Activated naive CD4-positive, alpha-beta T cell treated with anti-CD3 and anti-CD28 coated beads, Interleukin-2, amount 50 U/mL, for 72 hours (primary cell): ENCODE measurements at regions not wholly inside any gene's neighbourhood (a gene's known extent, or its start where the extent isn't known, plus 50 kb on each side); places are given as distances from the start of the nearest gene placed in this dataset.
"Not testable (repeated sequence)": the region's sequence is repeated elsewhere in the genome, so short reads cannot be mapped to it uniquely, and the experiment has no call there.

ENCODE experiments used
- ATAC-seq, 2 donors: fragments of 150-1000 bp; cut with Tn5 transposase; 2 replicates each; pipeline ENCODE4 v1.10.0; 2021; ENCODE audit warnings: mild to moderate bottlenecking in 2 of 2, moderate library complexity in 2 of 2
- DNase-seq, 2 donors: peaks; one replicate each; pipeline ENCODE4 v3.0.0; 2021 to 2022; ENCODE audit warnings: low spot score in 2 of 2
- H3K27ac Mint-ChIP-seq, 2 donors: one replicate each; pipeline ENCODE4 v1.8.0; 2022; ENCODE audit warnings: mild to moderate bottlenecking in 2 of 2, mixed read lengths in 2 of 2
- H3K36me3 Mint-ChIP-seq, 2 donors: one replicate each; pipeline ENCODE4 v1.8.0; 2022; ENCODE audit warnings: mixed read lengths in 2 of 2
- H3K9me3 Mint-ChIP-seq, 2 donors: one replicate each; pipeline ENCODE4 v1.8.0; 2022; ENCODE audit warnings: mixed read lengths in 2 of 2

DNA sequence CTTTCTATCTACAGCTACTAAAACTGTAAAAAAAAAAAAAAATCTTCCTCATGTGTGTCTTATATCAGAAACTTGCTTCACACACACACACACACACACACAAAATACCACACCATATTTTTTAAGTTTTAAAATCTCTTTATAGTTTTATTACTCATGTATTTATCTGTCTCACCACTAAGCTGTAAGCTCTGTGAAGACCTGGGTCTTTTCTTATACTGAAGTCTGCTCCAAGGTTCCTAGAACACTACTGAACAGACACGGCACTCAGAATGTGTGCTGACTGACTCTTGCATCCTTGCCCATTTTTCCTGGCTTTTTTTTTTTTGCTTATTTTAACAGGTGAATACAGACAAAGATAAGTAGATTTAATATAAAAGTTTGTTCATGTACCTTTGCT, 135.6 kb upstream of the CXXC4 start:
- Mint-ChIP-seq H3K9me3 (peaks cover 0 to 3% of the 10 kb centered on the region in 2 donors), H3K36me3 (no peaks in the 10 kb centered on the region), H3K27ac (no peak overlapping the region)
- ATAC-seq: no peak
- DNase-seq: no peak

DNA sequence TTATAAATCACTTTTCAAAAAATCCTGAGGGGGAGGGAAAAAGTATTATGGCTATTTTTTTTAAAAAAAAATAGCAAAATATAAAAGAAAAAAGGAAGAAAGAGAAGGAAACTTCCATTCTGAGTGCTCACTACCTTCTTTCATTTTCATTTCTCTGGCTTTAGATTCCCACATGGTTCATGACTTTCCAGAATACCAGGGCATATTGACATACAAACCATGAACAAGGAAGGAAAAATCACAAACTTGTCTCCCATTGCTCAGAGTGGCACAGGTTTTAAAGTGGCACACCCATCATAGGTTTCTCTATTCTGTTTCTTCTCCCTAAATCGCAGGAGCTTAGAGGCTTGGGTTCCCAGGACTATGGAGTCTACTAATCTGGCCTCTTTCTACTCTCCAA, 136.3 kb upstream of the CXXC4 start:
- Mint-ChIP-seq H3K36me3 (no peaks in the 10 kb centered on the region), H3K9me3 (peaks cover 3 to 5% of the 10 kb centered on the region in 2 donors), H3K27ac (no peak overlapping the region)
- DNase-seq (no peak), ATAC-seq (no peak)

DNA sequence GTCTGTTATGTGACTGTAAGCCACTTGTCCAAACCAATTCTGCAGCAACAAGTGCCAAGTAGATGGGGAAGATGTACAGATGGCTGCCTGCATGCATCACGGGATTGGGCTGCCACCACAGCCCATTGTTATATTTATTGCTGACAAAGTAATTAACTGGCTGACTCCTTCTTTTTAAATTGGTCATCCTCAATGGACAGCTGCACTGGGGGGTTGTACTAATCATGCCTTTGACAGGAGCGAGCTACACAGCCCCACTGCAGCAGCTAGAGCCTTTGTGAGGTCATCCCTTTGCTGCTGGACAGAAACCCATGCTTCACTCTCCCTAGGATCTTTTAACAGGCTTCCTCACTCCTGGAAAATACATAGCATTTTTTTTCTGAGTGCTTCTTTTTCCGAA, 146.7 kb upstream of the CXXC4 start:
- ATAC-seq: no peak
- Mint-ChIP-seq H3K9me3 (peaks cover 0 to 4% of the 10 kb centered on the region in 2 donors), H3K27ac (no peak overlapping the region), H3K36me3 (no peaks in the 10 kb centered on the region)
- no peak for DNase-seq

DNA sequence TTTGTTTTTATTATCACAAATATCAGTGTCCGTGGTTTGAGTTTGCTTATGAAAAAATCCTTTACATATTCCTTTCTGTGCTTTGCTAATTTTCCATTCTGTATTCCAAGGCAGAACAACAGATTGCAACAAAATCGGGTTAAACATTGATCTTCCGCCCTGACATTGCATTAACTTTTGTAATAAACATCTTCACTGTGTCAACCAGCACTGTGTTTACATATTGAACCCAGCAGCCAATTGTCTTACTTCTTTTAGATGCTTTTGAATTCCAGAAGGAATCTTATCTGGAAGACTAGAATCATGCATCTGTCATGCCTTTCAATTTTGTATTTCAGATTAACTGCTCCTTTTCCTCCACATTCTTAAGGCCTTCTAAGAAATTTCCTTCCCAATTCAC, 147.8 kb upstream of the CXXC4 start:
- Mint-ChIP-seq H3K36me3 (no peaks in the 10 kb centered on the region), H3K27ac (no peak overlapping the region), H3K9me3 (peaks cover 0 to 4% of the 10 kb centered on the region in 2 donors)
- ATAC-seq: no peak
- DNase-seq: no peak

DNA sequence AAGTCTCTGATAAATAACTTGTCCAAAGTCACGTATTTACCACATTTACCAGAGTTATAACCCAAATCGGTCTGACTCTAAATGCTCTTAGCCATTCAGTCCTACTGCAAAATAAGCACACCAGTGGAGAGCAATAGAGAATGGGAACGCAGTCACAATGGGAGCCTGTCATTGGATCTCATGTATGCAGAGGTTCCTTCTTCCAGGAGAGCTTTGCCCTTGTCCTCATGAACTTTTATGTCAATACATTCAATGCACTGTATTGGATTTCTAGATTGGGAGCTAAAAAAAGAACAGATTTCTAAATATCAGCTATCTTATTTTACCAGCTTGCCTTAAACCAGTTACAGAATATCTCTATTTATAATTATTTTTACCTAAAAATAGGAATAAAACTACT, 149.1 kb upstream of the CXXC4 start:
- Mint-ChIP-seq H3K36me3 (no peaks in the 10 kb centered on the region), H3K9me3 (peaks cover 0 to 4% of the 10 kb centered on the region in 2 donors), H3K27ac (no peak overlapping the region)
- ATAC-seq (no peak), DNase-seq (no peak)

DNA sequence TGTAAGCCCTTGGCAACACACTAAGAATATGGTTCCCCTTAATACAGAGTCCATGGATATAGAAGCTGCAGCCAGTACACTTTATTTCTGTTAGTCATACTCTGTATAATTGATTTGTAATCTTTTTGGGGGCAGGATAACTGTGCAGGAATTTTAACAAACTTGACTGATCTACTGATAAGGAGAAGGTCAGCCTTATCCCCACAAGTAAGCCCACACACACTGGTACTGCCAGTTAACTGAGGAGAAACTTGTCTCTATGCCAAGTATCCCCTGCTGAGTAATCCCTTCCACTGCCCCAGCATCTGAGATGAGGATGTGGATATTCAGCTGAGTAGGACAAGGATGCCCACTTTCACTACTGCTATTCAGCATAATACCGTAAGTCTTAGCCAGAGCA, 154.9 kb upstream of the CXXC4 start:
- Mint-ChIP-seq H3K27ac (no peak overlapping the region), H3K36me3 (no peaks in the 10 kb centered on the region), H3K9me3 (peaks cover 0 to 4% of the 10 kb centered on the region in 2 donors)
- ATAC-seq: no peak
- DNase-seq: no peak

DNA sequence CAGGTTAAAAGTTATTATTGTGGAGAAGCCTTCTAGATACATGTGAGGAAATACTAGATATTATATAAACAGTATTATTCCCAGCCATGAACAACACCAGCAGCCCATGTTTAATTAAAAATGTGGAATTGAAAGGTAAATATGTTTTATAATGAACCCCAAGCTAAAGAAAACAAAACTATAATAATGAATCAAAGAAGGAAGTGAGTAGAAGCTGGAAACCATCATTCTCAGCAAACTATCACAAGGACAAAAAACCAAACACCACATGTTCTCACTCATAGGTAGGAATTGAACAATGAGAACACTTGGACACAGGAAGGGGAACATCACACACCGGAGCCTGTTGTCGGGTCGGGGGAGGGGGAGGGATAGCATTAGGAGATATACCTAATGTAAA, 167.6 kb upstream of the CXXC4 start:
- H3K36me3 Mint-ChIP-seq, DNase-seq, ATAC-seq, H3K27ac Mint-ChIP-seq: not testable (repeated sequence)
- peaks cover 7 to 17% of the 10 kb centered on the region in 2 donors for H3K9me3 Mint-ChIP-seq

DNA sequence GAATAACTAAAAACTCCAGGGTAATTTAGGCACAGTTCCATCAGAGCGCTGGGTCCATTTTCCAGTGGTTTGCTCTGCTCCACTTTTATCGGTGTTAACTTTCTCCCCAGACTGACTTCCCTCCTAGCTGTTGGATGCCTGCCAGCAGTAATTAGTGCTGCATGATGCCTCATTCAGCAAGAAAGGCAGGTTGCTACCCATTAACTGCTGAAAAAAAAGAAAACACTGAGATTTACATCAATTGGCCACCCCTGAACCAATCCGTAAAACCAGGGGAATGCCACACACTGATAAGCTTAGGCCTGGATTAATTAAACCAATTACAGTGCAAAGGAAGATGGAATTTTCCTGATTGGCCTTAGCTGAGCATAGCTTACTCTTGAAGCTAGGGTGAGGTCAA, 182.4 kb upstream of the CXXC4 start:
- no peaks in the 10 kb centered on the region for H3K36me3 Mint-ChIP-seq
- H3K27ac Mint-ChIP-seq: no peak overlapping the region
- ATAC-seq: no peak
- no peak for DNase-seq
- peaks cover 4% of the 10 kb centered on the region in 2 donors for H3K9me3 Mint-ChIP-seq

DNA sequence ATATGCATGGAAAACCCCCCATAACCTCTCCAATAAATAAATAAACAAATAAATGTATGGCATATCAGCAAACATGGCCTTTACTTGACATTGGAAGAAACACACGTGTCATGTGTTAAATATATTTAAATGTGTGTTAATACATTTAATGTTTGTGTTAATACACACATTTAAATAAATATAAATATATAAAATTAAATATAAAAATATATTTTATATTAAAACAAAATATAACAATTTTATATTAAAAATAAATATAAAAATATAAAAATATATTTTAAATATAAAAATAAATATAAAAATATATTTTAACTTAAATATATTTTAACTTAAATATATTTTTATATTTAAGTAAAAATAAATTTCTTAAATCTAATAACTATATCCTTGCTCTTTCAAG, 187.6 kb upstream of the CXXC4 start:
- no peak for DNase-seq
- Mint-ChIP-seq H3K27ac (no peak overlapping the region), H3K36me3 (no peaks in the 10 kb centered on the region), H3K9me3 (peaks cover 4 to 14% of the 10 kb centered on the region in 2 donors)
- no peak for ATAC-seq

DNA sequence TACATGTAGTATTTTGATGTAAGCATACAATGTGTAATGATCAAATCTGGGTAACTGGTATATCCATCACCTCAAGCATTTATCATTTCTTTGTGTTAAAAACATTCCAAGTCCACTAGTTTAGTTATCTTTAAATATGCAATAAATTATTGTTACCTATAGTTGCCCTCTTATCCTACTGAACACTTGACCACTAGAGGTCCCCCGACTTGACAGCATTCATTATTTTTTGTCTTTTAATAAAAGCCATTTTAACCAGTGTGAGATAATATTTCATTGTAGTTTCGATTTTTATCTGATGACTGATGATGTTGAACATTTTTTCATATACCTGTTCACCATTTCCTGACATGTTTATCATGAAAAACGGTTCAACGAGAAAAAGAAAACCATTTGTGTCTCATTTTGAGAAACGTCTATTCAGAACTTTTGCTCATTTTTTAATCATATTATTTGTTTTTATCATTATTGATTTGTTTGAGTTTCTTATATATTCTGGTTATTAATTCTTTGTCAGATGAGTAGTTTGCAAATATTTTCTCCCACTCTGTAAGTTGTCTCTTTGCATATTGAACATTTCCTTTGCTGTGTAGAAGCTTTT, 199.0 kb upstream of the CXXC4 start:
- H3K27ac Mint-ChIP-seq: no peak overlapping the region
- DNase-seq (no peak), ATAC-seq (no peak)
- H3K36me3 Mint-ChIP-seq: peaks cover 0 to 5% of the 10 kb centered on the region in 2 donors
- peaks cover 3 to 5% of the 10 kb centered on the region in 2 donors for H3K9me3 Mint-ChIP-seq

DNA sequence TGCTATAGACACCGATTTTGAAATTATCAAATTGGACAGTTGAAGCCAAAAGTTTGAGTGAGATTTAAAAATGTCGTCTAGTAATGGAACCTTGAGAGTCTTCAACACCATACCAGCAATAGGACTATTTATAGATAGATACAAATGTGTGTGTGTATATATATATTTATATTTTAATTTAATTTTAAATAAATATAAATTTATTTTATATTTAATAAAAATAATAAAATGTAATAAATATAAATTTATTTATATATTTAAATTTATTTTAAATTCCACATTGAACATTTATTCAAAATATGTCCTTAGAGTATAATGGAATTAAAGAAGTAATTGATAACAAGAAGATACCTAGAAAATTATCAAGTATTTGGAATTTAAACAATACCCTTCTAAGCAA, 221.9 kb upstream of the CXXC4 start:
- Mint-ChIP-seq H3K9me3 (peaks cover 0 to 5% of the 10 kb centered on the region in 2 donors), H3K36me3 (no peaks in the 10 kb centered on the region), H3K27ac (no peak overlapping the region)
- DNase-seq (no peak), ATAC-seq (no peak)

DNA sequence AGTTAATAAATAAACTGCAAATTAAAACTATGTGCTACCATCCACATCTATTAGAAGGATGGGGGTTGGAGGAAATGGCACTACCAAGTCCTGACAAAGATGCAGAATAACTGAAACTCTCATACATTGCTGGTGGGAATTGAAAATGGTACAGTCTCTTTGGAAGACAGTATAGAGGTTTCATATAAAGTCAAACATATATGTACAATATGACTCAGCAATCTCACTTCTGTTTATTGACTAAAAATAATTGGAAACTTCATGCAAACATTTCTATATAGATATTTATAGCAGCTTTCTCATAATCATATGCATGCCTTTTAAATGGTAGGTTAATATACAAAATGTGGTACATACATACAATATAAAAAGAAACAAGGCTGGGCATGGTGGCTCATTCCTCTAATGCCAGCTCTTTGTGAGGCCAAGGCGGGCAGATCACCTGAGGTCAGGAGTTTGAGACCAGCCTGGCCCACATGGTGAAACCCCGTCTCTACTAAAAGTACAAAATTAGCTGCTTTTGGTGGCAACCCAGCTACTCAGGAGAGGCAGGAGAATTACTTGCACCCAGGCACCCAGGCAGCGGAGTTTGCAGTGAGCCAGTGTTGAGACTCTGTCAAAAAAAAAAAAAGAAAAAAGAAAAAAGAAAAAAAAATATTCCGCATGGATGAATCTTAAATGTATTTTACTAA, 225.0 kb upstream of the CXXC4 start:
- no peak overlapping the region for H3K27ac Mint-ChIP-seq
- no peaks in the 10 kb centered on the region for H3K36me3 Mint-ChIP-seq
- ATAC-seq (no peak), DNase-seq (no peak)
- H3K9me3 Mint-ChIP-seq: peaks cover 3 to 5% of the 10 kb centered on the region in 2 donors

DNA sequence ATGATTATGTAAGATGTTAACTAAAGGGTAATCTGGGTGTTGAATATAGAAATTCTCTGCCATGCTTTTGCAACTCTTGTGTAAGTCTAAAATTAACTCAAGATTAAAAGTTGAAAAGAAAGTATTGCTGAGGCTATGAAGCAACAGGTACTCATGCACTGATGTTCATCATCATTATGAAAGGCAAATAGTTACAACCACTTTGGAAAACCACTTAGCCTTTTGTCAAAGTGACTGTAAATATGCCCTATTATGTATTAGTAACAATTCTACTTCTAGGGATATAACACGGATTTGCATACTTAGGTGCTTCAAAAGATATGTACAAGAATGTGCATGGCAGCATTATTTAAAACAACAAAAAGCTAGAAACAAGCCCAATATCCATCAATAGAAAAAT, 227.8 kb upstream of the CXXC4 start:
- Mint-ChIP-seq H3K27ac (no peak overlapping the region), H3K9me3 (peaks cover 3 to 5% of the 10 kb centered on the region in 2 donors), H3K36me3 (no peaks in the 10 kb centered on the region)
- DNase-seq (no peak), ATAC-seq (no peak)

DNA sequence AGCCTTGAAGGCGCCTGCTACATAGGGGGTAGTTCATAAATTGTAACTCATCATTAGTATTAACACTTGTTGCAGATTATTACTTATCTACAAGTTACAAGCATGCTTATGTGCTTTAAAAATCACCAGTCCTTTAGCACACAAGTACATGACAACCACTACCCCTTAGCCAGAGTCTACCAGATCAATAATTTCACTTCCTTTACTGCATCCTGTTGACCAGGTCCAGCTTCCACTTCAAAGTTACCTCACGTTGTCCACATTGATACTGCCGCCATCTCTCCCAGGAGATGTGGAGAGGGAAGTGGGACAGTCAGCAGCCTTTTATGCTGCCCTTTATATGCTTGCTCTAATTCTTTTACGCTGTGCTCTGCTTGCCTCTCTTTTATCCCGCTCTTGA, 231.3 kb upstream of the CXXC4 start:
- ATAC-seq (no peak), DNase-seq (no peak)
- no peaks in the 10 kb centered on the region for H3K36me3 Mint-ChIP-seq
- no peak overlapping the region for H3K27ac Mint-ChIP-seq
- peaks cover 3 to 5% of the 10 kb centered on the region in 2 donors for H3K9me3 Mint-ChIP-seq

DNA sequence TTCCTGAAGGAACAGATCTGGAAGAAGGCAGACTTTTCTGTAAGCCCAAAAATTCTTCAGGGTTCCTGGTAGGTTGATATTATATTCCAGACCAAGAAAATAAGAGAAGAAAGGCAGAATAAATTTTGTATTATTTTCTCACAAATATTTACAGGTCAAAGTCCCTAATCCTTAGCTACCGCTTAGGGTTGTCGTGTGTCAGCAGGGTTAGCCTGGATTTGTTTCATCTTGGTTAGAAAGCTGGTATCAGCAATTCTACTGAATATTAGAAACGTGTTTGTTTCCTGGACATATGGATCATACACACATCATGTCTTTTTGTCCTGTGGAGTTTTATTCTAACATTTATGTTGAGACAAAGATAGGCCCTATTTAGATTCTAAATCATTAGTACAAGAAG, 232.9 kb upstream of the CXXC4 start:
- H3K27ac Mint-ChIP-seq: no peak overlapping the region
- peaks cover 3 to 5% of the 10 kb centered on the region in 2 donors for H3K9me3 Mint-ChIP-seq
- ATAC-seq (no peak), DNase-seq (no peak)
- no peaks in the 10 kb centered on the region for H3K36me3 Mint-ChIP-seq

DNA sequence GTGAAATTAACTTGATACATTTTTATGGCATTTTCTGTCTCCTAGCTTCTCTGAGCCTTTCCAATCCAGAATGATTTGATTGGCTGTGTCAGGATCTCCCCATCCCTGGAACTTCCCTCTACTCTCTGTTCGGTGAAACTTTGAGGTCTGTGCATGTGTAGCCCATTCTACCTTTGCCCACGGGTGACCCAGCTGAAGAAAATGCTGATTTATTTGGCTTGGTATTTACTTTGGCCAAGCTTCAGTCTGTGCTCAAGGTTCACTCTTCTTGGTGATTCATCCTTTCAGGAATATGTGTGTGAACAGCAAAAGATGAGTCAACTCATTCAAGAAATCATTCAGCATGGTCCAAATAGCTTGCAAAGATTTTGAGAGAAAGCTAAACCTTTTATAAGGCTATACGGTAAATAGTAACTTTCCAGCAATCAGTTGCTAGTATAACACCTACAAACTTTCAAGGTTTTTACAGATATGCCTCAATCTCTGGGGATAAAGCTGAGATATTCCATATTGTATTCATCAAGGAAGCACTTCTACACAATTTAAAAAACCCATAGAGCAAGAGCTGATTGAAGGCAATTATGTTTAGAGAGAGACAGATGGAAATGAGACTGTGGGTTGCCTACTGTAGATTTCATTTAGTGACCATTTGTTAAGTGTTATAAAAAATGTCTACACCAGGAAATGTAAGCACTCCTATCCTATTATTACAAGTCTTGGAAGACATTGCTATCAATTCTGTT, 233.9 kb upstream of the CXXC4 start:
- Mint-ChIP-seq H3K9me3 (peaks cover 0 to 5% of the 10 kb centered on the region in 2 donors), H3K36me3 (no peaks in the 10 kb centered on the region), H3K27ac (no peak overlapping the region)
- ATAC-seq: peak; percentile 34 to 86
- DNase-seq: no peak

DNA sequence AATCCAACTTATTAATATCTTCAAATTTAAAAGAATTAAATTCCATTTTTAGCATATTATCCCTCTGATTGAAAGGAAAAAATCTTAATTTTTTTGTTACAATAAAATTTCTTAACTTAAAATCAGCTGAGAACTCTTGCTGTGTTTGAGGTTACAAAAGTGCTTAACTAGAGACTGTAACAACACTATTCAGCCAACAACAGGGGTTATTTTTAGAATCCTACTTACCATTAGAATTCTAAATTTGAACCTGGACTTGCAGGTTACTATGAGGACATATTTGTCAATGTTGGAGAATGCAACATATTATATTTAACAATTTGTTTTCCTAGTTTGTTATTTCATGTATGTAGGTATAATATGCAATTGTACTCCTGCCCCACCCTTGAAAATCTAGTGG, 238.1 kb upstream of the CXXC4 start:
- no peak overlapping the region for H3K27ac Mint-ChIP-seq
- no peaks in the 10 kb centered on the region for H3K36me3 Mint-ChIP-seq
- no peaks in the 10 kb centered on the region for H3K9me3 Mint-ChIP-seq
- no peak for DNase-seq
- no peak for ATAC-seq

DNA sequence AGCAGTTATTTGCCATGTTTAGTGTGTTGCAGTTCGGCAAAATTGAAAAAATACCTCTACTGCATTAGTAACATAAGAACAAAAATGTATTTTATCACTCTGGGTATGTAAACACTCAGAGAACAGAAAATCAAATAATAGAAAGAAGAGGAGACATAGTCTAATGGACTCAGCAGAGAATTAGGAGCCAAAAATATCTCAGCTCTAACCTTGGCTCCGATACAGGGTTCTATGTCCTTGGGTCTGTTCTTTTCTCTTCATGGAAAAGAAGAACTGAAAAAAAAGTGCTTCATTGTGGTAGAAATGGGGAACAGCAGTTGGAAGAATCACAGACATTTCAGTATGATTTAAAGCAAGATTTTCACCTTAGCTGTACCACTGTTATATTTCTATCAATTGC, 240.5 kb upstream of the CXXC4 start:
- no peak for ATAC-seq
- DNase-seq: no peak
- Mint-ChIP-seq H3K9me3 (no peaks in the 10 kb centered on the region), H3K36me3 (no peaks in the 10 kb centered on the region), H3K27ac (no peak overlapping the region)
